Natural killer cell (primary cell): ENCODE measurements at regions not wholly inside any gene's neighbourhood (a gene's known extent, or its start where the extent isn't known, plus 50 kb on each side); places are given as distances from the start of the nearest gene placed in this dataset.
A peak's percentile ranks its signal among the peaks of the same experiment; 100 is the strongest.
"Not testable (repeated sequence)": the region's sequence is repeated elsewhere in the genome, so short reads cannot be mapped to it uniquely, and the experiment has no call there.

Experiments used
- ATAC-seq, 3 donors: fragments of 150-1000 bp in 2 of 3; fragments of 200-7000 bp in 1 of 3; cut with Tn5 transposase; 1 replicate in 1 of 3; 2 replicates in 2 of 3; pipeline ENCODE4 v1.10.0; 2021; ENCODE audit warnings: mild to moderate bottlenecking in 2 of 3, moderate library complexity in 2 of 3
- DNase-seq, 2 donors: peaks; one replicate each; pipeline versions ENCODE4 v3.0.0 to v3.0.0-alpha.2; 2013 to 2021; ENCODE audit warnings: mixed read lengths in 1 of 2
- H3K27ac ChIP-seq: one replicate; pipeline ENCODE4 v1.5.1; 2013; ENCODE audit warnings: mild to moderate bottlenecking, low read length
- H3K27me3 ChIP-seq: one replicate; pipeline ENCODE4 v1.6.1; 2013; ENCODE audit warnings: low read length; ENCODE audit not compliant: control insufficient read depth, insufficient read depth
- H3K36me3 ChIP-seq: one replicate; pipeline ENCODE4 v1.6.1; 2013; ENCODE audit warnings: low read length; ENCODE audit not compliant: control insufficient read depth, insufficient read depth
- H3K4me1 ChIP-seq: one replicate; pipeline ENCODE4 v1.6.1; 2013; ENCODE audit warnings: low read length; ENCODE audit not compliant: control insufficient read depth, insufficient read depth
- H3K4me3 ChIP-seq: one replicate; pipeline ENCODE4 v1.5.1; 2013; ENCODE audit warnings: low read length
- H3K9me3 ChIP-seq: one replicate; pipeline ENCODE4 v1.6.1; 2013; ENCODE audit warnings: low read length; ENCODE audit not compliant: control insufficient read depth, insufficient read depth
- H3K27ac Mint-ChIP-seq, 2 donors: one replicate each; pipeline ENCODE4 v1.8.0; 2022; ENCODE audit warnings: mild to moderate bottlenecking in 2 of 2, mixed read lengths in 2 of 2, moderate library complexity in 1 of 2
- H3K27me3 Mint-ChIP-seq, 2 donors: one replicate each; pipeline ENCODE4 v1.8.0; 2022; ENCODE audit warnings: low read depth in 2 of 2, mixed read lengths in 2 of 2
- H3K36me3 Mint-ChIP-seq: one replicate; pipeline ENCODE4 v1.8.0; 2022; ENCODE audit warnings: mixed read lengths
- H3K4me1 Mint-ChIP-seq, 2 donors: one replicate each; pipeline ENCODE4 v1.8.0; 2022; ENCODE audit warnings: mixed read lengths in 2 of 2
- H3K4me3 Mint-ChIP-seq: one replicate; pipeline ENCODE4 v1.8.0; 2022; ENCODE audit warnings: mild to moderate bottlenecking, moderate library complexity, mixed read lengths
- H3K9me3 Mint-ChIP-seq, 2 donors: one replicate each; pipeline ENCODE4 v1.8.0; 2022; ENCODE audit warnings: mixed read lengths in 2 of 2
- WGBS: methylation state at CpG from one replicate; pipeline ENCODE4 v1.1.7; 2013; ENCODE audit warnings: missing lambda C conversion rate; ENCODE audit not compliant: insufficient coverage; 5-methylcytosine and 5-hydroxymethylcytosine counted together
- intact Hi-C: fragments of 100-400 bp; cut with micrococcal nuclease; formaldehyde crosslinking; loops from one replicate; pipeline ENCODE4 v1.14.2; 2022
- TF ChIP-seq, protein P1 (sequence below): fragments of 200-600 bp; IDR thresholded peaks from one replicate; pipeline ENCODE4 v1.8.0; 2022; ENCODE audit warnings: antibody characterized with exemption

- no peaks in the 10 kb centered on the region for H3K36me3 ChIP-seq
- no peak overlapping the region for H3K27ac ChIP-seq
- H3K27ac Mint-ChIP-seq, result no peak overlapping the region
- no peaks in the 10 kb centered on the region for H3K36me3 Mint-ChIP-seq
- TF ChIP-seq, protein P1, sequence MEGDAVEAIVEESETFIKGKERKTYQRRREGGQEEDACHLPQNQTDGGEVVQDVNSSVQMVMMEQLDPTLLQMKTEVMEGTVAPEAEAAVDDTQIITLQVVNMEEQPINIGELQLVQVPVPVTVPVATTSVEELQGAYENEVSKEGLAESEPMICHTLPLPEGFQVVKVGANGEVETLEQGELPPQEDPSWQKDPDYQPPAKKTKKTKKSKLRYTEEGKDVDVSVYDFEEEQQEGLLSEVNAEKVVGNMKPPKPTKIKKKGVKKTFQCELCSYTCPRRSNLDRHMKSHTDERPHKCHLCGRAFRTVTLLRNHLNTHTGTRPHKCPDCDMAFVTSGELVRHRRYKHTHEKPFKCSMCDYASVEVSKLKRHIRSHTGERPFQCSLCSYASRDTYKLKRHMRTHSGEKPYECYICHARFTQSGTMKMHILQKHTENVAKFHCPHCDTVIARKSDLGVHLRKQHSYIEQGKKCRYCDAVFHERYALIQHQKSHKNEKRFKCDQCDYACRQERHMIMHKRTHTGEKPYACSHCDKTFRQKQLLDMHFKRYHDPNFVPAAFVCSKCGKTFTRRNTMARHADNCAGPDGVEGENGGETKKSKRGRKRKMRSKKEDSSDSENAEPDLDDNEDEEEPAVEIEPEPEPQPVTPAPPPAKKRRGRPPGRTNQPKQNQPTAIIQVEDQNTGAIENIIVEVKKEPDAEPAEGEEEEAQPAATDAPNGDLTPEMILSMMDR, result no peak
- intact Hi-C loops, result no loop called here
- no peak overlapping the region for H3K4me3 Mint-ChIP-seq
- peaks cover 0 to 6% of the 10 kb centered on the region in 2 donors for H3K4me1 Mint-ChIP-seq
- WGBS, result 86% methylated on average over 5 of the region's 5 CpGs
- no peaks in the 10 kb centered on the region for H3K4me1 ChIP-seq
- peaks cover 27 to 37% of the 10 kb centered on the region in 2 donors for H3K27me3 Mint-ChIP-seq
- DNase-seq, result no peak
- H3K27me3 ChIP-seq, result peaks cover 1% of the 10 kb centered on the region
- no peak overlapping the region for H3K4me3 ChIP-seq
- ATAC-seq, result no peak
- no peaks in the 10 kb centered on the region for H3K9me3 Mint-ChIP-seq
- no peaks in the 10 kb centered on the region for H3K9me3 ChIP-seq
Measured at GRCh38 chr12:115869604-115870003, 407.9 kb downstream of the MED13L start.

DNA sequence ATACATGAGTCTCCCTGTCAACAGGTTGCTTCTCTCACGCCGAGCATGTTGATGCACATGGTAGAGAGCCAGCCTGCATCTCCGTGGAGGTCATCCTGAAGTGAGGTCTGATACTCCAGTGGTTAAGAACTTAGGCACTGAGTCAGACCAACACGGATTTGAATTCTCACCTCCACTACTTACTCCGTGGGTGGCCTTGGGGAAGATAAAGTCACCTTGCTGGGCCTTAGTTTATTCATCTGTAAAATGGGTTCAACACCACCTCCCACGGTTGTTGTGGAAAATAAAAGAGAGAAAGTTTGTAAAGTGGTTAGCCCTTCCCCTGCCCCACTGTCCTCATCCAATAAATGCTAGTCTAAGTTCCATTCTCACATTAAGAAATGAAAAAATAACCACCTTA is 408.9 kb downstream of the MED13L start:
- no peak for ATAC-seq
- Mint-ChIP-seq H3K27ac (no peak overlapping the region), H3K36me3 (no peaks in the 10 kb centered on the region), H3K4me3 (no peak overlapping the region), H3K9me3 (no peaks in the 10 kb centered on the region), H3K4me1 (no peaks in the 10 kb centered on the region), H3K27me3 (peaks cover 21 to 39% of the 10 kb centered on the region in 2 donors)
- 73% methylated on average over 4 of the region's 6 CpGs for WGBS
- no peaks in the 10 kb centered on the region for H3K4me1 ChIP-seq
- H3K36me3 ChIP-seq, result no peaks in the 10 kb centered on the region
- H3K27ac ChIP-seq, result no peak overlapping the region
- no peak for DNase-seq
- intact Hi-C loops, result no loop called here
- H3K9me3 ChIP-seq, result no peaks in the 10 kb centered on the region
- TF ChIP-seq, protein P1, result no peak
- no peaks in the 10 kb centered on the region for H3K27me3 ChIP-seq
- no peak overlapping the region for H3K4me3 ChIP-seq

DNA sequence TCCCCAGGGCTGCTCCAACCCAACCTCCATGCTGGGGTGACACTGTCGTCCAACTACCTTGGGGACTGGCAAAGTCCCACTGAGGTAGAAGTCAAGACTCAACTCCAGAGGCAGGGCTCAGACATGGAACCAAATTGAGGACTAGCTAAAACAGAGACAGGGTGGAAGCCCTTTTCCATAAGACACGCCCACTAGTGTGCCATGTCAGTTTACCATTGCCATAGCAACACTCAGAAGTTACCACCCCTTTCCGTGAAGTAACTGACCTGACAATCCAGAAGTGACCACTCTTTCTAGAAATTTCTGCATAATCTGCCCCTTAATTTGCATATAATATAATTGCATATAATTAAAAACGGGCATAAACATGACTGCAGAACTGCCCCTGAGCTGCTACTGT is 409.6 kb downstream of the MED13L start:
- no peak overlapping the region for H3K4me3 ChIP-seq
- H3K9me3 ChIP-seq, result no peaks in the 10 kb centered on the region
- no peaks in the 10 kb centered on the region for H3K4me1 ChIP-seq
- WGBS, result 63% methylated on average over 4 of the region's 4 CpGs
- Mint-ChIP-seq H3K9me3 (no peaks in the 10 kb centered on the region), H3K36me3 (no peaks in the 10 kb centered on the region), H3K4me1 (no peaks in the 10 kb centered on the region), H3K4me3 (no peak overlapping the region), H3K27ac (no peak overlapping the region), H3K27me3 (peaks cover 16 to 40% of the 10 kb centered on the region in 2 donors)
- DNase-seq, result no peak
- H3K27me3 ChIP-seq, result no peaks in the 10 kb centered on the region
- no peaks in the 10 kb centered on the region for H3K36me3 ChIP-seq
- ATAC-seq, result no peak
- TF ChIP-seq, protein P1, result no peak
- intact Hi-C loops, result no loop called here
- H3K27ac ChIP-seq, result no peak overlapping the region

- DNase-seq (peak in 1 of 2 donors; percentile 3), ATAC-seq (no peak)
- Mint-ChIP-seq H3K4me1 (no peaks in the 10 kb centered on the region), H3K36me3 (no peaks in the 10 kb centered on the region), H3K9me3 (no peaks in the 10 kb centered on the region), H3K4me3 (no peak overlapping the region), H3K27me3 (peaks cover 13 to 43% of the 10 kb centered on the region in 2 donors), H3K27ac (no peak overlapping the region)
- H3K36me3 ChIP-seq, result no peaks in the 10 kb centered on the region
- H3K27ac ChIP-seq, result no peak overlapping the region
- intact Hi-C loops, result no loop called here
- TF ChIP-seq, protein P1, result no peak
- H3K4me1 ChIP-seq, result no peaks in the 10 kb centered on the region
- no peak overlapping the region for H3K4me3 ChIP-seq
- H3K27me3 ChIP-seq, result no peaks in the 10 kb centered on the region
- H3K9me3 ChIP-seq, result no peaks in the 10 kb centered on the region
- WGBS, result 77% methylated on average over 4 of the region's 6 CpGs
Measured at GRCh38 chr12:115866909-115867525, 410.5 kb downstream of the MED13L start.

DNA sequence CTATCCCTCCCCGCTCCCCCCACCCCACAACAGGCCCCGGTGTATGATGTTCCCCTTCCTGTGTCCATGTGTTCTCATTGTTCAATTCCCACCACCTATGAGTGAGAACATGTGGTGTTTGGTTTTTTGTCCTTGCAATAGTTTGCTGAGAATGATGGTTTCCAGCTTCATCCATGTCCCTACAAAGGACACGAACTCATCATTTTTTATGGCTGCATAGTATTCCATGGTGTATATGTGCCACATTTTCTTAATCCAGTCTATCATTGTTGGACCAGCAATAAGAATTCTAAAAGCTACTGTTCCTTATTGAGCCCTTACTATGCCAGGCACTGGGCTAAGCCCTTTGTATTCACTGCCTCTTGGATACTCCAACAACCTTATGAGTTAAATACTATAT is 411.2 kb downstream of the MED13L start:
- H3K4me3 Mint-ChIP-seq, H3K27ac ChIP-seq, H3K27me3 ChIP-seq, DNase-seq, H3K36me3 Mint-ChIP-seq, H3K27ac Mint-ChIP-seq, intact Hi-C loops, H3K9me3 ChIP-seq, ATAC-seq, H3K36me3 ChIP-seq, H3K4me1 ChIP-seq, H3K4me3 ChIP-seq, H3K4me1 Mint-ChIP-seq, H3K9me3 Mint-ChIP-seq: not testable (repeated sequence)
- no CpG with 5 or more reads among the region's 3 CpGs for WGBS
- H3K27me3 Mint-ChIP-seq, result peaks cover 11 to 44% of the 10 kb centered on the region in 2 donors
